HG02642 (cell line): ENCODE measurements at regions not wholly inside any gene's neighbourhood (a gene's known extent, or its start where the extent isn't known, plus 50 kb on each side); places are given as distances from the start of the nearest gene placed in this dataset.
"Not testable (repeated sequence)": the region's sequence is repeated elsewhere in the genome, so short reads cannot be mapped to it uniquely, and the experiment has no call there.

ENCODE experiments used
- ATAC-seq: cut with Tn5 transposase; IDR thresholded peaks from one replicate; pipeline ENCODE4 v1.9.1; 2021; ENCODE audit warnings: mild to moderate bottlenecking; ENCODE audit not compliant: unreplicated experiment, poor library complexity

DNA sequence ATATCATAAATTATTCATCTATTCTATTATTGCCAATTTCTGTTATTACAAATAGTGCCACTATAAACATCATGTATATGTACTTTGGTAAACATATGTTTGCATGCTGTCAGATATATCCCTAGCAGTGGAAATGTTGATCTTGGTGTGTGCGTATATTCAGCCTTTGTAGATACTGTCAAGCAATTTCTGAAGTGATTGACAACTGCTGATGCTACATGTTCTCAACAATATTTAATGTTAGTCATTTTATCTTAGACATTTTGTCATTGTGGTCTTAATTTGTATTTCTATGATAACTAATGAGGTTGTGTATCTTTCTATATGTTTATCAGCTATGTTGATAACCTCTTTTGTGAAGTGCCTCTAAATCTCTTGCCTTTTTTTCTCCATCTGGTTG, 186.5 kb upstream of the NRG3 start:
- ATAC-seq = no peak

DNA sequence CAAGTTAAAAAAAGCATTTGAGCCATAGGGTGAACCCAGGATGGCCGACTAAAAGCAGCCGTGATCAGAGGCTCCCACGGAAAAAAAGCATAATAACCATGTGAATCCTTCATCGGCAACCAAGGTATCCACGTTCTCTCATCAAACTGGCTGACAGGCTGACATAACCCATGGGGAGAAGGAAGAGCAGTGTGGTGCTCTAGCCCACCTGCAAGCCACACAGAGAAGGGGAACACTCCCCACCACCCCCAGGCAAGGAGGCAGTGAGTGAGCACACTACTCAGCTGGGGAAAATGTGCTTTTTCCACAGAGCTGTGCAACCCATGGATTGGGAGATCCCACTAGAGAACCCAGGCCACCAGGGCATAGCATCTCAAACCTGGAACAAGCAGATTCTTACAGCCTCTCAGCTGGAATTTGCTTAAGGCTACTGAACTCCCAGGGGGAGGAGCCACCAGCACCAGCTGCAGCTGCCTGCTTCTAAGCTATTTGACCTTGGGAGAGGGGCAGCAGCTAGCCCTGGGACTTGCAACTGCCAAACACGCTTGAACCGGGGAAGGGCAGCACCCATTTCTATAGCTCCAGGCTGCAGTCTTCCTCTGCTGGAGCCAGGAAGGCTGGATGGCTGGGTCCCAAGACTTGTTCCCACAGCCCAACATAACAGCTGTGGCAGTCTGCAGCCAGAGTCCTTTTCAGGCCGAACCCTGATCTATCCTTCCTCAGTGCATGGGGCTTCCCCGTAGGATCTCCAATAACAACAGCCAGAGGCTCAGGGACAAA, 178.2 kb upstream of the NRG3 start:
- no peak for ATAC-seq

DNA sequence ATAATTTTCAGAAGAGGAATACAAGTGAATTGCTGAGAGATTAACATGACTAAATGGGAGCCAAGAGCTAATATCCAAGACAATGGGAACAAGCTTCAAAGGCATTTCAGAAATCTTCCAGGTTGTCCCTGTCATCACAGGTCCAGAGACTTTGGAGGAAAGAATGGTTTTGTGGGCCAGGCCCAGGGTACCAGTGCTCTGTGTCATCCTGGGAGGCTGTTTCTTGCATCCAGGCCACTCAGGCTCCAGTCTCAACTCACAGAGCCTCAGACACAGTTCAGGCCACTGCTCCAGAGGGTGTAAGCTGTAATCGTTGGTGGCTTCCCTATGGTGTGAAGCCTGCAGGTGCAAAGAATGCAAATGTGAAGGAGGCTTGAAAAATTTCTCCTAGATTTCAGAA, 170.4 kb upstream of the NRG3 start:
- ATAC-seq = no peak

DNA sequence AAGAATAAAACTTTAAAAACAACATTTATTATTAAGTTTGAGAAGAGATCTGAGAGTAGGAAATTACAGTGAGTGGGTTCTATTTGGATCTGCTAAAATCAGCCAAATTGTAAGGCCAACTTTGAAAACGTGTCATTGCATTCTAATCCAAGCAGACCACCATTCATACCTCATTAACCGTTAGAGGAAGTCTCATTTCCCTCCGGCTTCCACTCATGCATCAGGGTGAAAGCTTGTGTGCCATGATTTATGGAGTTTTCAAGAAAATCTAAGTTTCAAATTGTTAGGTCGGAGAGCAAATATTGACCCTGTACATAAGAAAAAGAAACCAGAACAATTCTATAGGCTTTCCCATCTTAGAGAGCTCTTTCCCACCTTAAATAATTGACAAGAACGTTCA, 166.6 kb upstream of the NRG3 start:
- no peak for ATAC-seq

DNA sequence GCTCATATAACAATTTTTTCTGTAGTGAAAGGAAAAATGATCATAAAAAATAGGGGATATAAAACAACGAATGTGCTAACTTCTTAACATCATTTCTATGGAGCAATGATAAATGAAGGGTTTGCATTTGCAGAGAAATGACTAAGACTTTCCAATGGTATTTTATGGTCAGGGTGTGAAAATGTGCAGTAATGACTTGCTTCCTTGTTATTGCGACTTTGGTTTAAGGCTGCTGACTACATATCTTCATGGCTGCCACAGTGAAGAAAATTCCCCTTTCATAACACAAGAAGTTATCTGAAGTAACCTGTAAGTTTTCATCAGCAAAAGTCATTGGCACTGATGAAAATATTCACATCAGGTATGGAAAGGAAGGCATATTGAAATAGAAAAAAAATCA, 166.1 kb upstream of the NRG3 start:
- no peak for ATAC-seq

DNA sequence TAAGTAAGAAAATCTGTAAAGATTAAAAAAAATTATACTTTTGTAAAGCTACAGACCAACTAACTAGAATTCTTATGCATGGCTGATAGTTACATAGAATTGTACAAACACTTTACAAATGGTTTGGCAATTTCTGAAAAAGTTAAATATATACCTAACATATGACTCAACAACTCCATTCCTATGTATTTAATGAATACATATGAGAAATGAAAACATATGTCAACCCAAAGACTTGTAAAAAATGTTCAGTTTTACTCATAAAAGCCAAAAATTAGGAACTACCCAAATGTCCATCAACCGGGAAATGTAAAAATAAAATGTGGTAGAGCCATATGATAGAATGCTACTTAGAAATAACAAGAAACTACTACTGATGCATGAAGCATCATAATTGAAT, 152.6 kb upstream of the NRG3 start:
- ATAC-seq = no peak

DNA sequence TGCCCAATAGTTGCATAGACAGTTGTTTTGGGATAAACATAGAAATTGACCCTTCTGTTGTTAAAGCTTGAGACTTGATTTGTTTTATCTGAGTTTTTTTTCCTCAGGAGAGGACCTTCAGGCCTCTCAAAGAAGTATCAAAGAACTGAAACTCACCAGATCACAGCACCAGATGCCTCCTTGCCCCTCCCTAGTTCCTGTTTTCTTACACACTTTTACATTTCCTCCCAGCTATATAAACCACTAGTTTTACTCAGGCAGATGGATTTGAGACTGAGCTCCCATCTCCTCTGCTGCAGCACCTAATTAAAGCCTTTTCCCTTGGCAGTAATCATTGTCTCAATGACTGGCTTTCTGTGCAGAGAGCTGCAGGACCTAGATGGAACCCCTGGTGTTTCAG, 150.6 kb upstream of the NRG3 start:
- no peak for ATAC-seq

DNA sequence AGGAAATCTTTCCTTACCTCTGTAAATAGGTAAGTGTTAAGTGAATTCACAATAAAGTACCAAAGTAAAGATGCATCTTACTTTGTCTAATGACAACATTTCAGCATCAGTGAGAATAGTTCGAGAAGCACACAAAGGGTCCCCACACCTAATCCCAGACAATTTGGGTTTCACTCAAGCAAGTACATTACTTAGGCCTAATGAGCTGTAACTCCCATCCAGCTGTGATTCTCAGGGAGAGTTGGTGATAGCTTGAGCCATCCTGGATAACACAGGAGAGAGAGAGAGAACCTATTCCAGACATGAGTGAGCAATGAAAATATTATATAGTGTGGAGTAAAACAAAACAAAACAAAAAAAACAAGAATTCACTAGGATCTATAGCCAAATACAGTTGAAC, 149.1 kb upstream of the NRG3 start:
- no peak for ATAC-seq

DNA sequence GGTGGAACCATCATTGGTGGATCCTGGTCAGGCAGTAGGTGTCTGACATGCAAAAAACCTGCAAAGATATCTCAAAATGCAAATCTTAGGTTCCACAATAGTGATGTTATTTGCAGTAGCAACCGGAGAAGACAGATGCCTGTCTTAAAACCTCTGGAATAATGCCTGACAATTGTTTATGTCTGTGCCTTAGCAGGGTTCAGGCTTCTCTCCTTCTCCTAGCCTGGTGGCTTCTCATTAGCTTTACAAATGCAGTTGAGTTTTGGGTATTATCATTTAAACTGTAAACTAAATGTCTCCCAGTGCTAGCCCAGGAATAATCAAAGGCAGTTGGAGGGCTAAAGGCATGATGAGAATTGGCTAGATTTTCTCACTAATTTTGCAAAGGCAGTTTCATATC, 146.3 kb upstream of the NRG3 start:
- ATAC-seq = no peak

DNA sequence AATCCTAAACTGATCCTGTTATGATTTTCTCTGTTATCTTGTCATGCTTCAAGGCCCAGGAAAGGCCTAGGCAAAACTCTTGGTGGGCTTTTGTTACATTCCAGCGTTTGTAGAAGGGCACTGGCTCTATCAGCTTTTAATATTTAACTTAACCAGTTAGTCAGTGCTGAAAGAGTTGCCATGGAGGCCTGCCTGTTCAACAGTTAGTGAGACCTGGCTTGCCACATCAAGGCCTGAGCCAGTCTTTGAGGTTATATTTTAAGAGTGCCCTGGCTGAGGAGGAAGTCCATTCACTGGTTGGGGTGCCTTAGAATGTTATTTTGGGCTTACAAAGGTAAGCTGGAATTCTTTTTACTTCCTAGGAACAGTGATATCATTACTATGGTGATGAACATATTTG, 144.1 kb upstream of the NRG3 start:
- no peak for ATAC-seq

DNA sequence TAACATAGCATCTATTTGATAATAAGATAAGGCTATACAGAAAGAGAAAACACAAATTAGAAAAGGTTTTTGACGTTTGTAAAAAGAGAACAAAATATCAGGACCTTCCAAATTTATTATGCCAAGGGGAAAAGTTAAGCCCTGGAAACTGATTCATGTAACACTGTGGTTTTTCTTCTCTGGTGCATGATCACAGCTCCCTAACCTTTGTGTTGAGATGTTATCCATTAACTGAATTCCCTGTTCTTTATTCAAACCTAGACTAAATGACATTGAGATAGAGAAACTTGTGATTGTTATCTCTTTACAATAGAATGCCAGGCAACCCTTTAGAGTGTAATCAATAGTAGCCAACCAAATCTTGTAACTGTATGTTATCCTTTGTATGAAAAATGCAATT, 141.5 kb upstream of the NRG3 start:
- ATAC-seq = no peak

DNA sequence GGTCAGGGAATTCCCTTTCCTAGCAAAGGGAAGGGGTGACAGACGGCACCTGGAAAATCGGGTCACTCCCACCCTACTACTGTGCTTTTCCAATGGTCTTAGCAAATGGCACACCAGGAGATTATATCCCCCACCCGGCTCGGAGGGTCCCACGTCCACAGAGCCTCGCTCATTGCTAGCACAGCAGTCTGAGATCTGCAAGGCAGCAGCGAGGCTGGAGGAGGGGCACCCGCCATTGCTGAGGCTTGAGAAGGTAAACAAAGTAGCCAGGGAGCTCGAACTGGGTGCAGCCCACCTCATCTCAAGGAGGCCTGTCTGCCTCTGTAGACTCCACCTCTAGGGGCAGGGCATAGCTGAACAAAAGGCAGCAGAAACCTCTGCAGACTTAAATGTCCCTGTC, 139.8 kb upstream of the NRG3 start:
- not testable (repeated sequence) for ATAC-seq

DNA sequence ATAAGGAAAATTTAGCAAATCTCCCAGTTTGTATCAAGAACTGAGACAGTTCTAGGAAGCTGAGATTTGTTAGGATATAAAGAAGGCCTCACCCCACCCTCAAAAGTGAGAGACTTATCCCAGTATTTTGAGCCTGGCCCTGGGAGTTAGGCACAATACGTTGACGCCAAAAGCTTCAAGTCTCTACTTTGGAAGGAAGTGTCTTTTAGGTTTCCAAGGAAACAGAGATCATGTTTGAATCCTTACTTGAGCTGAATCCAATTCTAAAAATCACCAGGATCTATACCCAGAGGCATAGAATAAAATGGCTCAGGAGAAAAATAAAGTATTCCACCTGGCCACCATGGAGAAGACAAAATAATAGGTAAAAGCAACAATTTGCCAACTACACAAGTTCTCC, 115.9 kb upstream of the NRG3 start:
- no peak for ATAC-seq

DNA sequence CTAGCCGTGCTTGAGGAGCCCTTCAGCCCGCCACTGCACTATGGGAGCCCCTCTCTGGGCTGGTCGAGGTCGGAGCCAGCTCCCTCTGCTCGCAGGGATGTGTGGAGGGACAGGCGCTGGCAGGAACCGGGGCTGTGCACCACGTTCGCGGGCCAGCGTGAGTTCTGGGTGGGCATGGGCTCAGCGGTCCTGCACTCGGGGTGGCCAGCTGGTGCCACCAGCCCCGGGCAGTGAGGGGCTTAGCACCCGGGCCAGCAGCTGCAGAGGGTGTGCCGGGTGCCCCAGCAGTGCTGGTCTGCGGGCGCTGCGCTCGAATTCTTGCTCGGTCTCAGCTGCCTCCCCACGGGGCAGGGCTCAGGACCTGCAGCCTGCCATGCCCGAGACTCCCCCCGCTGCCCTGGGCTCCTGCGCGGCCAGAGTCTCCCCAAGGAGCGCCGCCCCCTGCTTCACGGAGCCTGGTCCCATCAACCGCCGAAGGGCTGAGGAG, 90.8 kb upstream of the NRG3 start:
- ATAC-seq = no peak

DNA sequence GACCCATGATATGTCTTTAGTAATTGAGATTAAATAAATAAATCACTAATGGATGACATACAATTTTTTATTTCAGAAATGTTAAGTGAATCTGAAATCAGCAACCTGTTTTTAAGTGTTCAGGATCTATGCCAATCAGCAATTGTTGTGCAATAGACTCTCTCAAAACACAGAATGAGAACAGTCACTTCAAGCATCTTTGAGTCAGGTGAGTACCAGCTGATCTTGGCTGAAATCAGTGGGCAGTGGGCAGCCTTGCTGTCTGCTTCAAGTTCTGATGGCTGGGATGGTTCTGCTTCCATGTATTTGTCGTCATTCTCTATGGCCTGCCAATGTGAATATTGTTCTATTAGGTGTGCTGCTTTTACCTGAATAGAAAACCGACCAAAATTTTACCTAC, 82.3 kb upstream of the NRG3 start:
- no peak for ATAC-seq

DNA sequence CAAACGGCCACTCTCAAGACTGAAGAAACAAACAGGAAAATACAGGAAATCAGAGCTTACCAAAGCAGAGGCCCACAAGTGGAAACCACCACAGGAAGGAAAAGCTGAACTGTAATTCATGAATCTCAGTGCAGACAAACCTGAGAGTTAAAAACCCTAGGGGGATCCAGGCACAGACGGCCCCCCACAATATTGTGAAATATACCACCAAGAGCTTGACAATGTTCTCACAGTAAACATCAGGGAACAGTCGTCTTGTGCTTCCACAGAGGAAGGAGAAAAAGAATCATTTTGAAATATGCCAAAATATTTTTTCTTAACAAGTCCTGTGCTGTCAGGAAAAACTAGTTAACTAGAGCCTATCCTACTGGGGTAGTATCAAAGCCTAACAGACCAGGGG, 68.2 kb upstream of the NRG3 start:
- no peak for ATAC-seq

DNA sequence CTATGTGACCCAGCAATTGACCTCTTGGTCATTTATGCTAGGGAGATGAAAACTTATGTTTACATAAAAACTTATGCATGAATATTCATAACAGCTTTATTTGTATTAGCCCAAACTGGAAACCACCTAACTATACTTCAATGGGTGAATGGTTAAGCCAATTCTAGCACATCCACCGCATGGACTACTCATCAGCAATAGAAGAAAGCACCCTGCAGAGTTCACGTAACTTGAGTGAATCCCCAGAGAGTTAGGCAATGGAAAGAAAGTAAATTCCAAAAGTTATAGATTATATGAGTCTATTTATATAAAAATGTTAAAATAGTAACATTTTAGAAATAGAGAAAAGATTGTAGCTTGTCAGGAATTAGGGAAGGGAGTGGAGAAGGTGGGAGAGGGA, 60.2 kb upstream of the NRG3 start:
- ATAC-seq = no peak

DNA sequence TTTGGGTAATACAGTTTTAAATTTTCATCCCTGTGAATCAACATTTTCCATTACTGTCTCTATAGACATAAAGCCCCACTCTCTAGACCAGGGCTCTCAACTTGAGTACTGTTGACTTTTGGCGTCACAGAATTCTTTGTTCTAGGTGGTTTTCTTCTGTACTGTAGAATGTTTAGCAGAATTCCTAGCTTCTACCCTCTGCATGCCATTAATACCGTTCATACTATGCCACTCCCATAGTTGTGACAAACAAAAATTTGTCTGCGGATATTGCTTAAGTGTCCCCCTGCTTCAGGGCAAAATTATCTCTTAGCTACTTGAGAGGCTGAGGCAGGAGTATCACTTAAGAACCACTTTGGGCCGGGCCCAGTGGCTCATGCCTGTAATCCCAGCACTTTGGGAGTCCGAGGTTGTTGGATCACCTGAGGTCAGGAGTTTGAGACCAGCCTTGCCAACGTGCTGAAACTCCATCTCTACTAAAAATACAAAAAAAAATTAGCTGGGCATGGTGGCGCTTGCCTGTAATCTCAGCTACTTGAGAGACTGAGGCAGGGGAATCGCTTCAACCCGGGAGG, 57.3 kb upstream of the NRG3 start:
- ATAC-seq = no peak

DNA sequence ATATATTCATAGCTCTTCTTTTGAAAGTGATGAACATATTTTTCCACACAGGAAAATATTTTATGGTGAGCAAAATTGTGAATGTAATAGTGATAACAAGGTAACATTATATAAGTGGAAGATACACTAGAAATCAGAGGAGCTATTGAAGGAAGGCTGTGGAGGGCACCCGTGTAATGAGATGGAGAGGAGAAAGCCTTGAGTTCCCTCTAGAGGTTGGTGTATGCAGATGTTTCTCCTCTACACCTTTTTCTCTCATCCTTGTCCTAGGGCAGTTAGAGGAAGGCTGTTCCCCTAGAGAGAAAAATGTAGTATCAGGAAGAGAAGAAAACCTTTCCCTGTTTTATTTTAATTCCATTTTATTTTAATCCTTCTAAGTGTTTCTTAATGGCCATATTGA, 54.6 kb upstream of the NRG3 start:
- ATAC-seq = no peak
